ENCODE measurements at regions not wholly inside any gene's neighbourhood (a gene's known extent, or its start where the extent isn't known, plus 50 kb on each side); places are given as distances from the start of the nearest gene placed in this dataset.

DNA sequence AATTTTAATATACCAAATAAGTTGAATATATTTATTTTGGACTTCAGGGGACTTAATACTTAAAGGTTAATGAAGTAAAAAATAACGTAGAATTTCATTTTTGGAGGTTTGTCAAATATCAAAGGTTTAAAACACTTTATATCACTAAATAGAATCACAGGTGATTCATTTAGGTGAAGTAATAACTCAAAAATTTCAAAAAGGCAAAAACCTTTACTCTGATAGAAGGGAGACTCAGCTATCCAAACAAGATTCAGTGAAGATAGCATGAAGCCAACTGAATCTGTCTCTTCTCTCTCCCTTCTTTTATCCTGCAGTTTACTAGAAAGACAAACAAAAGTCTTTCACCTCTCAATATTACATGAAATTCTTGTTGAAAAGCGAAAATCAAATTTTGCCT lies 110.2 kb upstream of the CYSLTR1 start:
- TF ChIP-seq, protein P1, sequence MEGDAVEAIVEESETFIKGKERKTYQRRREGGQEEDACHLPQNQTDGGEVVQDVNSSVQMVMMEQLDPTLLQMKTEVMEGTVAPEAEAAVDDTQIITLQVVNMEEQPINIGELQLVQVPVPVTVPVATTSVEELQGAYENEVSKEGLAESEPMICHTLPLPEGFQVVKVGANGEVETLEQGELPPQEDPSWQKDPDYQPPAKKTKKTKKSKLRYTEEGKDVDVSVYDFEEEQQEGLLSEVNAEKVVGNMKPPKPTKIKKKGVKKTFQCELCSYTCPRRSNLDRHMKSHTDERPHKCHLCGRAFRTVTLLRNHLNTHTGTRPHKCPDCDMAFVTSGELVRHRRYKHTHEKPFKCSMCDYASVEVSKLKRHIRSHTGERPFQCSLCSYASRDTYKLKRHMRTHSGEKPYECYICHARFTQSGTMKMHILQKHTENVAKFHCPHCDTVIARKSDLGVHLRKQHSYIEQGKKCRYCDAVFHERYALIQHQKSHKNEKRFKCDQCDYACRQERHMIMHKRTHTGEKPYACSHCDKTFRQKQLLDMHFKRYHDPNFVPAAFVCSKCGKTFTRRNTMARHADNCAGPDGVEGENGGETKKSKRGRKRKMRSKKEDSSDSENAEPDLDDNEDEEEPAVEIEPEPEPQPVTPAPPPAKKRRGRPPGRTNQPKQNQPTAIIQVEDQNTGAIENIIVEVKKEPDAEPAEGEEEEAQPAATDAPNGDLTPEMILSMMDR (IDR thresholded peaks at IDR 0.05; ENCODE audit: low read depth, low read length, poor library complexity, severe bottlenecking): no peak
- TF ChIP-seq EZH2phosphoT487 (IDR thresholded peaks at IDR 0.05; ENCODE audit: borderline replicate concordance, low read length): no peak

Measured in DOHH2 (cell line).